ENCODE measurements at regions not wholly inside any gene's neighbourhood (a gene's known extent, or its start where the extent isn't known, plus 50 kb on each side); places are given as distances from the start of the nearest gene placed in this dataset.
"Not testable (repeated sequence)": the region's sequence is repeated elsewhere in the genome, so short reads cannot be mapped to it uniquely, and the experiment has no call there.

DNA sequence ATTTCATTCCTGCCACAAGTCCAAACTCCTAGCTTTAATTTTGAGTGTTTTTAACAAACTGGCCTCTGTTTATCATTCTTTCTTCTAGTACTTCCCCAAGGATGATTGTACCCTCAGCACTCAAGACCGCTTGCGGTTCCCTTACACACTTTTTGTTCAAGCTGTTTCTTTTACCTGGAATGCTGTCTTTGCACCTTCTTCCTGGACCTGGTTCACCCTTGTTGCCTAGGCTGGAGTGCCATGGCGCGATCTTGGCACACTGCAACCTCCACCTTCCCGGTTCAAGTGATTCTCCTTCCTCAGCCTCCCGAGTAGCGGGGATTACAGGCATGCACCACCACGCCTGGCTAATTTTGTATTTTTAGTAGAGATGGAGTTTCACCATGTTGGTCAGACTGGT is 151.7 kb downstream of the OR4F15 start:
- TF ChIP-seq, protein P1, sequence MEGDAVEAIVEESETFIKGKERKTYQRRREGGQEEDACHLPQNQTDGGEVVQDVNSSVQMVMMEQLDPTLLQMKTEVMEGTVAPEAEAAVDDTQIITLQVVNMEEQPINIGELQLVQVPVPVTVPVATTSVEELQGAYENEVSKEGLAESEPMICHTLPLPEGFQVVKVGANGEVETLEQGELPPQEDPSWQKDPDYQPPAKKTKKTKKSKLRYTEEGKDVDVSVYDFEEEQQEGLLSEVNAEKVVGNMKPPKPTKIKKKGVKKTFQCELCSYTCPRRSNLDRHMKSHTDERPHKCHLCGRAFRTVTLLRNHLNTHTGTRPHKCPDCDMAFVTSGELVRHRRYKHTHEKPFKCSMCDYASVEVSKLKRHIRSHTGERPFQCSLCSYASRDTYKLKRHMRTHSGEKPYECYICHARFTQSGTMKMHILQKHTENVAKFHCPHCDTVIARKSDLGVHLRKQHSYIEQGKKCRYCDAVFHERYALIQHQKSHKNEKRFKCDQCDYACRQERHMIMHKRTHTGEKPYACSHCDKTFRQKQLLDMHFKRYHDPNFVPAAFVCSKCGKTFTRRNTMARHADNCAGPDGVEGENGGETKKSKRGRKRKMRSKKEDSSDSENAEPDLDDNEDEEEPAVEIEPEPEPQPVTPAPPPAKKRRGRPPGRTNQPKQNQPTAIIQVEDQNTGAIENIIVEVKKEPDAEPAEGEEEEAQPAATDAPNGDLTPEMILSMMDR (IDR thresholded peaks at IDR 0.05) = not testable (repeated sequence)
- TF ChIP-seq EZH2, EZH2phosphoT487 (IDR thresholded peaks at IDR 0.05): not testable (repeated sequence)

Measured in neural progenitor cell (in vitro differentiated cells).